Hematopoietic multipotent progenitor cell treated with erythropoietin and hydrocortisone succinate and interleukin-3 and kit ligand, for 4 days (in vitro differentiated cells): ENCODE measurements at regions not wholly inside any gene's neighbourhood (a gene's known extent, or its start where the extent isn't known, plus 50 kb on each side); places are given as distances from the start of the nearest gene placed in this dataset.
A peak's percentile ranks its signal among the peaks of the same experiment; 100 is the strongest.
"Not testable (repeated sequence)": the region's sequence is repeated elsewhere in the genome, so short reads cannot be mapped to it uniquely, and the experiment has no call there.

Experiments used
- DNase-seq: peaks from one replicate; pipeline ENCODE4 v3.0.0-alpha.2; 2015

DNA sequence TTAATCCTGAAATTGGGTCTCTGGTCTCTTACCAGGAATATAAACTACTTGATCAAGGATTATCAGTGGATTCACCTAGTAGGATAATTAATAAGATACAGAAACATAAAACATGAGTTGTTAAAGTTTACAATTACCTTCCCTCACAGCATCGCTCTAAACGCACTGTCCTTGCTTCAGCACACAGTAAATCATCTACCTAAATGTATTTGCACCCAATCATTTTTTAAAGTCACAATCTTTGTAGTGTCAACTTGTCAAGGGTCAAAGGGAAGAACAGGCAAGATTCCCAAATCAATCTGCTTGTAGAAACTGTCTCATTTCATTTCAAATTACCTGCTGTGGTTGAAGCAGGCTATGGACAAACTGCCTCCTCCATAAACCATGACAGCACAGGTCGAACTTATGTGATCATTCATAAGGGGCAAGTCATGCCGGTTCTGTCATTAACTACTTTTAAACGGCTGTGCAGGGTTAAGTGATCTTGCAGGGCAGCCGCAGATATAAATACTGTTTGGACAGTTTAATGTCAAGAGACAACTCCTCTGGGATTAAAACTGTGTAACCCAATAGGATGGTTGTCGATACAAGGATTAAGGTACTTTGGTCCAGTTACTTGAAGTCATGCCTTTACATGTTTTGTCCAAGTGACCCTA lies 93.6 kb downstream of the ZNF281 start:
- no peak for DNase-seq

- no peak for DNase-seq
Observed at GRCh38 chr1:200314085-200314750, 95.6 kb downstream of the ZNF281 start.

DNA sequence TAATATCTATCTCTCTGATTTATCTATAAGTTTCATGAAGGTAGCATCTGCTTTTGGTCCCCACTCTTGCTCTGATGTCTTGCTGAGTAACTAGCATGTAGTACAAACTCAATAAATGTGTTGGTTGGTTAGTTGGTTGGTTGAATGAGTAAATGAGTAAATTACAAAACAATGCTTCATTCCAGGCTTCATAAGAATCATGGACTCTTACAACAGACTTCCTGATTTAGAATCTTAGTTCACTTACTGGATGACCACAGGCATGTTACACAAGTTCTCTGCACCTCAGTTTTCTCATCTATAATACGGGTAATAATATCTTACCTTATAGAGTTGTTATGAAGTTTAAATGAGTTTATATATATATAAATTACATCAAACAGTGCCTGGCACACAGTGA lies 98.6 kb downstream of the ZNF281 start:
- no peak for DNase-seq

DNA sequence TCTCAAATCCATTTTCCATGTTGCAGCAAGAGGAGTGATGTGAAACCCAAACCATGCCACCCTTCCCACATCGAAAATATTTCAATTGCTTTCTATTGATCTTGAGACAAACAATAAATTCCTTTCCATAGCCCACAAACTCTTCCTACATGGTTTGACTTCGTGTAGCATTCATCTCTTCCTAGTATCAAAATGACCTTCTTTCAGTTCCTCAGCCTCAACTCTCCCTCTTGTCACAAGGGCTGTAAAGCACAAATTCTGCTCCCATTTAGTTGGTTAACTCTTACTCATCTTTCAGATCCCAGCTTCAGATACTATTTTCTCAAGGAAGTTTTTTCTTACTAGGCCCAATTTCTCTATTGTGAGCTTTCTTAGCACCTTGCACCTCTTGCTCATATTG lies 99.0 kb downstream of the ZNF281 start:
- no peak for DNase-seq

GRCh38 chr1:200307755-200308066 lies 102.1 kb downstream of the ZNF281 start:
- no peak for DNase-seq

DNA sequence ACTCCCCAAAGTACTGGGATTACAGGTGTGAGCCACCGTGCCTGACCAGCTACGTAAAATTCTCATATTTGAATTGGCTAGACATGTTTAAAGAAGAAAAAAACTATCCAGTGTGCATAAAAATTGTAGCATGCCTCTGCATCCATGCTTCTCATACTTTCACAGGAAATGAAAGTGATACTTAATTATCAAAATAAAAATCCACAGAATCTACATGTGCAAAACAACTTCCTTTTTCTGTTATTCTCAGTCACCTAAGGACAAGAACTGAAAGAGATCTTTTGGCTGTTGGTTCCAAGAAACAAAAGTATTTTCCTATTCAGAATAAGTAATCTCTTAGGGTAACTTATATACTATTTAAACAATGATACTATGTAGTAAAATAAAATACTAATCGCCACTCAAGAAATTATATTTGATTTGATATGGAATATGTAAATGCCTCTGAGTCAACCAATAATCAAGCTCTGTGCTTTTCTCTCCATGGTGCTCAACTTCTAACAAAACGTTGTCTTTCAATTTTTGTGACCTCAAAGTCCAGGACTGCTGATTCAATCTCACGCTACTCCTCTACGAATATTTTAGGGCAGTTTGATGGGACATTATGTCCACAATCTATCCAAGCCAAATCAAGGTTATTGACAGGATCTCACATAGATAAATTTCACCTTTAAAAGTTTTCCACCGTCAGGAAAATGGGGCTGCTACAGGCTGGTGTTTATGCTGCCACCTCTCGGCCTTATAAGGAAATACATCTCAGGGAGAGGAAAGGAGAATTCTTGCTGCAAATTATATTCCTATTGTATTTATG lies 102.7 kb downstream of the ZNF281 start:
- DNase-seq: peak; percentile 68

GRCh38 chr1:200305806-200306205 lies 104.0 kb downstream of the ZNF281 start:
- no peak for DNase-seq

DNA sequence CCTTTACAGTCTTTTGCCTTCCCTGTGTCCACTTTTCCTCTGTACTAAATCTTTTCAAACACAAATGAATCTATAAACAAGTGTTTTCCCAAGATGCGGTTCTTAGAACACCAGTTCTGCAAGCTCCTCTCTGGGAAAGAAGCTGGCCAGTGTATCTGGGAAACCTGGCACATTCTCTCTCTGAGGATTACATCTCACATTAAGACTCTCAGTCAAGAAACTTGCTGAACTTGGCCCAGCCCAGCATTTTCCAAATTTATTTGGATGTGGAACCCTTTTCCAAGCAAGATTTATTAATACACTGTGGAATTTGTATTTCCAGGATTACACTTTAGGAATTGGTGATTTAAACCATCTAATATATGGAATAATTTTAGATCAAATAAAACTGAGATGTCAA lies 105.7 kb downstream of the ZNF281 start:
- DNase-seq: no peak

GRCh38 chr1:200302921-200303290 lies 106.9 kb downstream of the ZNF281 start:
- DNase-seq: no peak

DNA sequence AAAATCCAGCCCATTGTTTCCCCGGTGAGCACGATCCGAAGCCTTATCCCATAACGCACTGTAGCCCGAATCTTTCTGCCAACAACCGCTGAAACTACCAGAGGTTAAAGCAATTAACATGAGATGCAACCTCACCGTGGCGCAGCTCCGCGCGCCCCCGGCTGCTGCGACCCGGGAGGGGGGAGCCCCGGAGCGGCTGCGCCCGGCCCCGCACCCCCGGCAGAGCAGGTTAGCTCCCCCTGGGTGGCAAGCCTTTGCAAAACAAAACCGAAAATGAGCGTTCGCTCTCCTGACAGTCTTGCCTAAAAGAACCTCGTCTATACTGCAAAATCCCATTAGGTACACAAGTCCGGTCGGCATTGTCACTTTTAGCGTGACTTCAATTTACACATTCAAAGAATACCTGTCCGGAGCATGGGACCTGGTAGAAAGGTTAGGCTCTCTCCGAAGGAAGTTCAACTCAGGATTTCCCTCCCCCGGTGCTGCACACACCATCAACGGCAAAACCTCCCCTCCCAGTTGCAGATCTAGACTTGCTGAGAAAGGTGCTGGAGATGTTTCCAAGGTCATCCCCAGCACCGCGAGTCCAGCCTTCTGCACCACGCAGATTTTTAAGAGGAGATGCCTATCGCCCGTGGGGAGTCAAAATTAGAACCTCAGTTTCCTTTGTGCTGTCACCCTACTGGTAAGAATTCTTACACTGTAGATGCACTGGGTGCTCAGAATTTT lies 107.5 kb downstream of the ZNF281 start:
- peak; percentile 75 for DNase-seq

DNA sequence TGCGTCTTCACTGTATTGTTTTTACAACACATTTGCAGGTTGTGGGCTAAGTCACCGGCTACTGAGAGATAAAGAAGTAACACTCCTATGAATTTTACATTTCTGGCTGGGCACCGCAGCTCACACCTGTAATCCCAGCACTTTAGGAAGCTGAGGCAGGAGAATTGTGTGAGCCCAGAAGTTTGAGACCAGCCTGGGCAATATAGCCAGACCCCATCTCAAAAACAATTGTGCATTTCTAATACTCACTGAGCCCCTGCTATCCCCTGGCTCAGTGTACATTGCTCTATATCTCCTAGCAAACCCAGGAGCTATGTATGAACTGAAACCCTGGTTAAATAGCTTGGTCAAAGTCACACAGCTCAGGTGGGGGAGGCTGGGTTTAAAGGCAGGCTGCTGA lies 108.7 kb downstream of the ZNF281 start:
- DNase-seq: no peak

- no peak for DNase-seq
Observed at GRCh38 chr1:200299571-200299970, 110.3 kb downstream of the ZNF281 start.

GRCh38 chr1:200298242-200298641 lies 111.6 kb downstream of the ZNF281 start:
- DNase-seq: no peak

DNA sequence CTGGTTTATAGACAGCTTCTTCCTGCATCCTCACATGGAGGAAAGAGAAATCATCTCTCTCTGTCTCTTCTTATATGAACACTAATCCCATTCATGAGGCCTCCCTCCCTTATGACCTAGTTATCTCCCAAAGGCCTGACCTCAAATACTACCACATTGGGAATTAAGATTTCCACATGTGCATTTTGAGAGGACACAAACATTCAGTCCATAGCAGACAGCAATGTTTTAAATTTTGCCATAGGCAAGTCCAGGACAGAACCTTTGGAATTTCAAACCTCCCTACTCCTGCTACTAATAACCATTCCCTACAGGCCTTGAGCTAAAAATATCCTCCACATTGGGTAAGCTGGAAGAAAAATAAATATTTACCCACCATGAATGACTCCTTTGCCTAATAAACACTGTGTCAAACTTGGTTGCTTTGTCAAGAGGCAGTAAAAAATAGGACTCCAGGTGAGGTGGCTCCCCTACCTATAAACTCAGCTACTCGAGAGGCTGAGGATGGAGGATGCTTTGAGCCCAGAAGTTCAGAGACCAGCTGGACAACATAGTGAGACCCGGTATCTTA lies 113.7 kb downstream of the ZNF281 start:
- DNase-seq: no peak

GRCh38 chr1:200294241-200294640 lies 115.6 kb downstream of the ZNF281 start:
- DNase-seq: no peak

GRCh38 chr1:200292699-200293098 lies 117.1 kb downstream of the ZNF281 start:
- no peak for DNase-seq

DNA sequence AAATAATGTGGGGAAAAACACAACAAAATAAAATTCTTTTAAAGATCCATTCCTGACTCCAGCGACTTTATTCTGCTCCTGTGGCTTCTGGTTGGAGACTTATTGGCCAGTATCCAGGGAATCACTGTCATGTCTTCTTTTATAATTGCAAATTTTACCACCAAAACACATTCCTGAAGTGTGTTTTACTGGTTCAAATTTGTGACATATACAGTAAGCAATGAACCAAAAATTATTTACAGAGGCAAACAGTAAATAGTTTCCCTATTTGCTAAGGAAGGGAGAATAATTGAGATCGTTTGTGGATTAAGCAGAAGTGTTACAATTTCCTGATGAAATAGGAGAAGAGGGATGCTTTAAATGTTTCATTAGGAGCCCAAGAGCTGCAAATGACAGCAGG lies 118.7 kb downstream of the ZNF281 start:
- DNase-seq: no peak

DNA sequence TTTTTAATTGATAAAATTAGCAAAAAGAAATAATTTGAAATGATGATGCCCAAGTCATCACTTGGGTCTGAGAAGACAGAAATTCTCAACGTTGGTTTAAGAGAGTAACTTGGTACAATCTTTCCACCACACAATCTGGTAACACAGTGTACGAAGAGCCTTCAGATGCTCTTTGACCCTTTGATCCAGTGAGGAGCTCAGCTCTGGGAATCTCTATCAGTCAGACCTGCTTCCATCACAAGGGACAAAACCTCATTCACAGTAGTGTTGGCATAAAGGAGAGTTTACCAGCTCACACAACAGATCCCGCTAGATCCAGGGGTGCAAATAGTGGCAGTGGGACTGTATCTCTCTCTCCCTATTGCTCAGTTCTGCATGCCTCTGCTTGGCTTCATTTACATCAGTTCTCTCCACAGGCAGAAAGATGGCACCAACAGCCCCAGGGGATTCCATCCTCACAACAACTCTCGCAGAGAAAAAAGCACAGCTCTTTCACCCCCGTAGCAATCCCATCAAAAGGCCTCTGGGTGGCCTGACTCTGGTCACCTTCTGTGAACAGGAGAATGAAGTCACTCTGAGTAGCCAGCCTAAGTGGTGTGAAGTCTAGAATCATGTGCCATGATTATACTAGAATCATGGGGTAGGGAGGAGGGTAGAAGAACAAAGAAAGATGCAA lies 119.7 kb downstream of the ZNF281 start:
- peak; percentile 53 for DNase-seq

DNA sequence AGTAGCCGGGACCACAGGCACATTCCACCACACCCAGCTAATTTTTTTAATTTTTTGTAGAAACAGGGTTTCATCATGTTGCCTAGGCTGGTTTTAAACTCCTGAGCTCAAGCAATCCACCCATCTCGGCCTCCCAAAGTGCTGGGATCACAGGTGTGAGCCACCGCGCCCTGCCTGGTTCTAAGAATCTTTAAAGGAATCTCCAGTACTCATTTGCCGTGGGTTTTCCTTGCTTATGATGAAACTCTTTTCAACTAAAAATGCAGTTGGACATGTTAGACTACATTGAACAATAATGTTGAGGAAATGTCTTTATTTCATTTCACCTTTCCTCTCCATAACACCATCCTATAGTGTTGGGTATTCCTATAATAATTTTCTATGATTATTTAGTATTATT lies 121.6 kb downstream of the ZNF281 start:
- DNase-seq: no peak

- DNase-seq: not testable (repeated sequence)
Observed at GRCh38 chr1:200284236-200284635, 125.6 kb downstream of the ZNF281 start.

- DNase-seq: no peak
Observed at GRCh38 chr1:200282497-200283122, 127.2 kb downstream of the ZNF281 start.

- DNase-seq: peak; percentile 31
Observed at GRCh38 chr1:200281201-200281835, 128.5 kb downstream of the ZNF281 start.
